Left forelimb (tissue), 1 donor: ENCODE measurements at regions not wholly inside any gene's neighbourhood (a gene's known extent, or its start where the extent isn't known, plus 50 kb on each side); places are given as distances from the start of the nearest gene placed in this dataset.

Experiments used
- DNase-seq: peaks from one replicate; pipeline ENCODE4 v3.0.0-alpha.2; 2018; ENCODE audit warnings: low spot score

DNA sequence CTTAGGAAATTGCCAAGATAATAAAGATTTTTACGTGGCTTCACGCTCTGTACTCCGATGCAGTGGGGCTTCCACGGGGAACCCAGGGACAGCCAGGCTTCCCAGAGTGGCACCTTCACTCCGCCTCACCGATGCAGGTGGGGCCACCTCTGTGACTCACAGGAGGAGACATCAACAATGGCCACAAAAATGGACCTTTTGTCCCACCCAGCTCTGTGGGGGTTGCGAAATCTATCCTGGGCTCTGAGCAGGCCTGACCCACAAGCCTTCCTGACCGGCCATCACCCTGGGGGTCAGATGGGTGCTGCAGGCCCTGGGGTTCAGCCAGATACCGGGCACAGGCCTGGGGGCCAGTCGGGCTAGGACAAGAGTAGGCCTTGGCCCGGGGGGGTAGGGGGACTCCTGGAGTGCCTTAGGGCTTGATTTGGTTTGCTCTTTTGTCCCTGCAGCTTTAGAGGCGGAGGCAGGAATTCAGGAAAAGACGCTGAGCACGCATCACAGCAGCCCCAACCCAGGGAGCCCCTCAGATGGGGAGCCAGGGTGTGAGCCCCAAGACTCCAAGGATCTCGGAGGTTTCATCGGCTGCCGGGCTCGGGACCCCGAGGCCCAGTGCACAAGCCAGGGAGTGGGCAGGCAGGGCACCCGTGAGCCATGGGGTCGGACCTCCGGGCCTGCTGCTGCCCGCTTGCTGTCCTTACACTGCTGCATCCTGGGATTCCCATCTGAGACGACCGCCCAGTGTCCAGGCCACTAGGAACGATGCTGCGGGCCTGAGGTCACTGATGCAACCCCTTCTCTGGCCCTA is 136.5 kb upstream of the NKX1-1 start:
- DNase-seq = no peak

GRCh38 chr4:1542226-1542490 is 135.9 kb upstream of the NKX1-1 start:
- no peak for DNase-seq

GRCh38 chr4:1541449-1542225 is 135.4 kb upstream of the NKX1-1 start:
- no peak for DNase-seq

DNA sequence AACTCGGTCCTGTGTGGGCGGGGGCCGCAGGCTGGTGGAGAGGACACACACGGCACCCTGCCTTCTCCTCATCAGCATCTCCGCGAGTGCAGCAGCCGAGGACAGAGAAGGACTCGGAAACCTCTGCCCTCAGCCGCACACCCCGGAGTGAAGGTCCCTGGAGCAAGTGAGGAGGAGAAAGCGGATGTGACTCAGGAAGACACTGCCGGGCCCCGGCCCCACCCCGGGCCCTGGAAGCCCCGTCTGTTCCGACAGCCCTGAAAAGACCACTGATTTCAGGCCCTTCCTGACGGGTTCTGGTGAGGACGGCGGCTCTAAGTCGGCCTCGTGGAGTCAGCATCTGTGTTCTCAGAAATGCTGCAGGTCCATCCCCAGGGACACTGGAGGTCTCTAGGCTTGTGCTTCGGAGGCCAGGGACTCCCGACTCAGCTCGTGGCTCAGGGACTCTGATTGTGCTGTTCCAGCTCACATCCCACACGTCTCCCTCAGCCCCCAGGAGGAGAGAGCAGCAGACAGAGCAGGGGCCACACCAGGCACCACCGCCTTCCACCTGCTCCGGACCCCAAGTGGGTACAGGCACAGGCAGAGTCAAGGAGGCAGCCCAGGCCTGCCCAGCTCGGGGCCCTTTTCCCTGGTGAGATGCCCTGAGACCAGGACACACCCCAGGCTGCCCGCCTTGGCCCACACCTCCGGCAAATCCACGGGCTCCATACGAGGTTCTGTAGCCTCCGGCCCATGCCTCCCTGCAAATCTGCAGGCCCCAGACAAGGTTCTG is 134.5 kb upstream of the NKX1-1 start:
- no peak for DNase-seq

- DNase-seq = no peak
Observed at GRCh38 chr4:1539859-1540600, 133.8 kb upstream of the NKX1-1 start.

DNA sequence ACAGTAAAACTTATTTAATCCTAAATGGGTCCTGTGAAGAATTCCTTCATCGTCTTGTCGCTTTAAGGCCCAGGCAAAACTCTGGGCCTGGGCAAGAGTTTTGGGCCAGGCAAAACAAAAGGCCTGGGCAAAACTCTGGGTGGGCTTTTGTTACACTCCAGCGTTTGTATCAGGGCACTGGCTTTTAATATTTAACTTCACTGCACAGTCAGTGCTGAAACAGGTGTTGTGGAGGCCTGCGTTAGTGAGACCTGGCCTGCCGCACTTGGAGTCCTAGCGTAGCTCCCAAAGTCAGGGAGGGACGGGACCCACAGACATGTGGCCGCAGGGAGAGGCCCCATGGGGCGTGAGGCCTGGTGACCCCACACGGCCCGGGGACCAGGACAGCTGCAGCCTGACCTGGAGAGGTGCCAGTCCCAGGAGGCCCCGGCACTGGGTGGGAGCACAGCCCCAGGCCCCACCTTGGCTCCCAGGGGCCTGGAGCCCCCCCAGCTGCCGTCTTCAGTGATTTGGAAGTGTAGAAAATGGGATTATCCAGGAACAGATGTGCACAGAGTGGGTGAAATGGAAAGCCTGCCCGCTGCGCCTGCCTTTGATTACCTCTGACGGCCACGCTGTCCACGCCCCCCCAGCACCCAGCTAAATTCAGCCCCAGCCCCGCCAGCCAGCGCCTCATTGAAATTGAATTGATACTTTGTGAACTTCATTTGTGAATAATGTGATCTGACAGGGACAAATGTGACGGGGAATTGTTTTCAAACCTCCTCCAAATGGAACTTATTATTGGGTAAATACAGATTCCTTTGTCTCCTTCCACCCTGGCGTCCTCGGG is 132.9 kb upstream of the NKX1-1 start:
- no peak for DNase-seq

DNA sequence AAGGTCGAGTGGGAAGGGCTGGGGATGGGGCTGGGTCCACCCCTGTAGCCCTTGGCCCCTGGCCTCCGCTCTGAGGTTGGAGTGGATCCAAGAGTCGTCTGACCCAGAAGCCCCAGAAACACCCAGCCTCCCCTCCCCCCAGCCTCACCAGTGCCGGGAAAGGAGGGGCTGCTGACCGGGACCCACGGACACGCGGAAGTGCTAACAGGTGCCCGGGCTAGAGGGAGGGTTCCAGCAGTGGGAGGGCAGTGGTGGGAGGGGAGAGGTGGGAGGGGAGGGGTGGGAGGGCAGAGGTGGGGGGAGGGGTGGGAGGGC is 131.8 kb upstream of the NKX1-1 start:
- DNase-seq = no peak

- no peak for DNase-seq
Observed at GRCh38 chr4:1537410-1538095, 131.3 kb upstream of the NKX1-1 start.

GRCh38 chr4:1536579-1537409 is 130.6 kb upstream of the NKX1-1 start:
- DNase-seq = no peak

DNA sequence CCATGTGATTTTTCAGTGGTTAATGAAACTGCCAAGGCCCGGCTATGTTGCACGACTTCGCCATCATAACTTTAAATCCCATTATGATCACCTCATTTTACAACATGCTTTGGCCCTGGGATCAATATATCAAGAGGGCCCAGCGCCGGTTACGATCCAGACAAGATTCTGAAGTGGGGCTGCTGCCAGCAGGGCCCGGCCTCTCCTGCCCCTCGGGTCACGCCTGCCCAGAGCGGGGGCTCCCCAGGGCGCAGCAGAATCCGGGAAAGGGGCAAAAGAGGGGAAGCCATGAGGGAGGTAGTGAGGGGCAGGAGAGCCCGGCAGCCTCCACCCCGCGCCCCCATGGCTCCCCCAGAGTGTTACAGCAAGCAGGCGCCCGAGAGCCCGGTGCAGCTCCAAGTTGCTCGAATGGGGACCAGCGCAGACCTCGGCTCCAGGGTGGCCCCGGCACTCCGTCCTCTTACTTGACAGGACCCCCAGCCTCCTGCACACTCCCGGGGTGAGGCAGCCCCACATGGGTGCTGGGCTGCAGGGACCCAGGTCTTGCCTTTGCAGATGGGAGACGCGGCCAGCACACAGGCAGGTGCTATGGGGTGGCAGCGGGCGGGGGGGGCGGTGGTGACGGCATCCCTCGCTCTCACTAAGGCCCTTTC is 129.8 kb upstream of the NKX1-1 start:
- no peak for DNase-seq

GRCh38 chr4:1534876-1535526 is 128.8 kb upstream of the NKX1-1 start:
- DNase-seq = no peak

DNA sequence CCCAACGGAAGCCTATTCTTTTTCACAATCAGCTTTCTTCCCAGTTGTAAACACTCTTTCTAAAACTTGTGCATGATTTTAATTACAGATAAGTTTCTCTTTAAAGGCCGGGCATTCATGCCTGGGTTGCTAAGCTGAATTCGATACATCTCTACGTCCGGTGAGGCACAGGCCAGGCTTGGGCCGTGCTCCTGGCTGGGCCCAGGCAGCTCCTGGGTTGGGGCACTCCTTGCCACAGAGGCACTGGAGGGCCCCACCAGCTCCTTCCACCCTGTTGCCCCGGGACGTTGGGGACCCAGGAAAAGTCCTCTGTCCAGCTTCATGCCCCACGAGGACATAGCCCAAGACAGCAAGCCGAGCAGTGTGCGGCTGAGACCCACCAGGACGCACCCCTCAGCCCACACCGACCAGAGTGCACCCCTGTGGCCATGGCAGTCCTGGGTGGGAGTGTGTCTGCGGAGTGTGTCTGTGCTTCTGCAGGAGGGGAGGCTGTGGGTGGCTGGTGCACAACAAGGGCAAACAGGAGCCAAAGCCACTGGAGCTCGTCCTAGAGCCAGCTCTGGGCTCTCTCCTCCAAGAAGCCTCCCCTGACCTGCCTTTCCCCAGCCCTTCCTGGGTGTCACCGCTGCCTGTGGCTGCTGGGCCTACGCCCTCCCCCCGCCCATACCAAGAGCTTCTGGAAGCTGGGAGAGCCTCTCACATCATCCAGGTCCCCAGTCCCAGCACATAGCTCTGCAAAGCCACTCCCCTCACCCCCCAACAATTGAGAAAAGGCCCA is 128.0 kb upstream of the NKX1-1 start:
- no peak for DNase-seq

DNA sequence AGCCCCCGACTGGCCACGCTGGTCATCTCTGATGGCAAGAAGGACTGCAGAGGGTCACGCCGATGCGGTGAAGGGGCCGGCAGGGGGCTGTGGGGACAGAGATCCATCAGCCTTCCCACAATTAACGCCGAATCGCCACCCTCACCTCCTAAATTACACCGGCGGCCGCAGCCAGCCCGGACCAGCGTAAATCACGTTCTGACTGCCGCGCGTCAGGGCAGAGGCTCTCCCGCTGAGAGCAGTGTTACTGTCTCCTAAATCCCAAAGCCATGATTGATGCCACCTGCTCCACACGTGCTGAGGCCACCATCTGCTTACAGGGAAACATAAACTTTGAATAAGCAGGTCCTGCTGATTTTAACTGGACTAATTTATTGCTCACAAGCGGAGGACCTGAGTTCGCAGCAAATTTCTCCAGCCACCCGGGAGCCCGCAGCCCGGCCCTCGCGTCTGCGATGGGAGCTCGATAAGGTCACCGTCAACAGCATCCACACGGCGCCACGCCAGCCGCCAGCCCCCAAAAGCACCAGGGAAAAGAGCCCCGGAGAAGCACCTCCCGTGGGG is 127.3 kb upstream of the NKX1-1 start:
- no peak for DNase-seq

DNA sequence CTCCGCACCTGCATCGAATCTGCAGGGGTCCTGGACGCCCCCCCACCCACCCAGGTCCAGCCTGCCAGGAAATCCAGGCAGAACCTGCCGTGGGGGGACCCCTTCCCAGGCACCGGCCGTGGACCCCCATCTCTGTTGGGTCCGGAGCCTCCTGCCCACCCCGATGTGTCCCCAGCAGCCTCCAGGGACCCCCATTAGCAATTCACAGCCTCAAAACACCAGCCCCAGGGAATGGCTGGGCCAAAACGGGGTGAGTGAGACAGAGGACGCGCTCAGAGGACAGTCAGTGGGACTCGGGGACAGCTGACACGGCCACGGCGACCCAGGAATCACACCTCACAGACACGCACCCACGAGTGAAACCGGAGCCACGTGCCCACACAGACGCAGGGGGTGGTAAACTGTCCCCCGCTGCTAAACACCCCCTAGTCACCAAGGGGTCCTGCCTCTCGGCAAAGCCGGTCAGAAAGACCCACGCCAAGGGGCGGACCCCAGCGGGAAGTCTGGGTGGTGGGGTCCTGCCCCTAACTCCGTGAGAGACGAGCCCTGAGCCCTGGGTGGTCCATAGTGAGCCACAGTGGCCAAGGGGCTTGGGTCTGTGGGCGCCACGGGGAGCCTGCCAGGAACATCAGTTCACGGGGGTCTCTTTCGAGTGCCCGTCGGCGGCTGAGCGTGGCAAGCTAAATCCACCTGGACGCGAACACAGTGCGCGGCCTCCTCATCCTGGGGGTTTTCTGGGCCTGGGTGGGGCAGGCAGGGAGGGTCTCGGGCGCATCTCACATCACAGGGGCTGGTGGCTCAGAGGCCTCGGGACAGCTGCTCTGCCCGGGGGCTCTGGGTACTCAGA is 126.5 kb upstream of the NKX1-1 start:
- no peak for DNase-seq

DNA sequence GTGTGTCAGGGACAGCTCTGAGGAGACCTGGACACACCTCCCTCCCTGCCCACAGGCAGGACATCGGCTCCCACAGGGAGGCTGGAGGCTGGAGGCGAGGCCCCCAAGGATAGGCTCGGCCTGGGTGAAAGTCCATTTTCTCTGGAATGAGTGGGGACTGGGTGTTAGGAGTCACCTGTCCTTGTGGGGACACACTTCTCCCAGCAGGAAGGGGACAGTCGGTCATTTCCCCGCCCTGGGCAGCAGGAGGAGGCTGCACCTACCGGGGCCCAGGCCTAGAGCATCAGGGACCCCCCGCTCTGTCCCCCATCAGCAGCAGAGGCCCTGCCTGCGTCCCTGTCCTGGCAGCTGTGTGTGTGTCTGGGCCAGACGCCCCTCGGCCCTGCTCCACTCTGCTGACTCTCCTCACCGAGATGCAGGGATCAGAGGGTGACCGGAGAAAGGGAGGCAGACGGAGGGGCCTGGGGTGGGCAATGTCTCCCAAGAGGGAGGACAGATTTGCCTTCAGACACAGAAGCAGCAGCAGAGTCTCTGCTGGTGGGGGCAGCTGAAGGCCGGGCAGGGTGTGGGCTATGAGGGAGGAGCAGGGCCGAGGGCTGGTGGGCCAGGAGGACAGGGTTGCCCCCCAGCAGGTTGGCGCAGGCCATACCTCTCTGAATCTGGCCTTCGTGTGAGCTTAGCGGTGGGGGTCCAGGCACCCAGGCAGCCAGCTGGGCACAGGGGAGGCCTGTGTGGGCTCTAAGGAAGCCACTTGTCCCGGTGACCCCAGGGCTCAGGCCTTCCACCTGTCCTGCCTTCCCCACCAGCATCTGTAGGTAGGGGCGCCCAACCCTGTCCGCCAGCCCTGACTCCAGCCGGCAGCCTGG is 125.7 kb upstream of the NKX1-1 start:
- no peak for DNase-seq

- no peak for DNase-seq
Observed at GRCh38 chr4:1530356-1530755, 124.1 kb upstream of the NKX1-1 start.
